ENCODE measurements at regions not wholly inside any gene's neighbourhood (a gene's known extent, or its start where the extent isn't known, plus 50 kb on each side); places are given as distances from the start of the nearest gene placed in this dataset.

GRCh38 chr5:74094096-74094781 lies 468.2 kb downstream of the ARHGEF28 start:
- Histone ChIP-seq H3K27me3 (no peaks in the 10 kb centered on the region), H3K4me3 (ENCODE audit: low read depth in 1 of 2, low read length in 1 of 2) (no peak overlapping the region), H3K27ac (no peak overlapping the region), H3K9me3 (no peaks in the 10 kb centered on the region), H3K4me1 (ENCODE audit: control insufficient read depth in 1 of 2, insufficient read depth in 1 of 2, low read depth in 1 of 2, low read length in 1 of 2) (no peaks in the 10 kb centered on the region), H3K36me3 (no peaks in the 10 kb centered on the region)
- TF ChIP-seq CTCF (IDR thresholded peaks at IDR 0.05), result no peak

GRCh38 chr5:74093561-74093960 lies 467.6 kb downstream of the ARHGEF28 start:
- H3K36me3 ChIP-seq, result no peaks in the 10 kb centered on the region
- TF ChIP-seq CTCF (IDR thresholded peaks at IDR 0.05), result no peak
- H3K4me3 ChIP-seq (ENCODE audit: low read depth in 1 of 2, low read length in 1 of 2), result no peak overlapping the region

GRCh38 chr5:74092766-74093165 lies 466.8 kb downstream of the ARHGEF28 start:
- no peaks in the 10 kb centered on the region for H3K9me3 ChIP-seq
- H3K27me3 ChIP-seq, result no peaks in the 10 kb centered on the region
- no peak for TF ChIP-seq CTCF (IDR thresholded peaks at IDR 0.05)
- H3K4me3 ChIP-seq (ENCODE audit: low read depth in 1 of 2, low read length in 1 of 2), result no peak overlapping the region
- no peaks in the 10 kb centered on the region for H3K4me1 ChIP-seq (ENCODE audit: control insufficient read depth in 1 of 2, insufficient read depth in 1 of 2, low read depth in 1 of 2, low read length in 1 of 2)
- H3K27ac ChIP-seq, result no peak overlapping the region
- H3K36me3 ChIP-seq, result no peaks in the 10 kb centered on the region

More at GRCh38 chr5:74093561-74093960, 467.6 kb downstream of the ARHGEF28 start:
- H3K27ac ChIP-seq, result no peak overlapping the region
- no peaks in the 10 kb centered on the region for H3K27me3 ChIP-seq
- H3K4me1 ChIP-seq (ENCODE audit: control insufficient read depth in 1 of 2, insufficient read depth in 1 of 2, low read depth in 1 of 2, low read length in 1 of 2), result no peaks in the 10 kb centered on the region
- no peaks in the 10 kb centered on the region for H3K9me3 ChIP-seq

GRCh38 chr5:74085782-74086181 lies 459.8 kb downstream of the ARHGEF28 start:
- no peak overlapping the region for H3K27ac ChIP-seq
- H3K4me1 ChIP-seq (ENCODE audit: control insufficient read depth in 1 of 2, insufficient read depth in 1 of 2, low read depth in 1 of 2, low read length in 1 of 2), result no peaks in the 10 kb centered on the region
- H3K4me3 ChIP-seq (ENCODE audit: low read depth in 1 of 2, low read length in 1 of 2), result no peak overlapping the region
- H3K27me3 ChIP-seq, result no peaks in the 10 kb centered on the region
- H3K9me3 ChIP-seq, result no peaks in the 10 kb centered on the region
- TF ChIP-seq CTCF (IDR thresholded peaks at IDR 0.05), result no peak
- H3K36me3 ChIP-seq, result no peaks in the 10 kb centered on the region

- no peaks in the 10 kb centered on the region for H3K27me3 ChIP-seq
- H3K9me3 ChIP-seq, result no peaks in the 10 kb centered on the region
- H3K4me1 ChIP-seq (ENCODE audit: control insufficient read depth in 1 of 2, insufficient read depth in 1 of 2, low read depth in 1 of 2, low read length in 1 of 2), result no peaks in the 10 kb centered on the region
- TF ChIP-seq CTCF (IDR thresholded peaks at IDR 0.05), result no peak
- no peaks in the 10 kb centered on the region for H3K36me3 ChIP-seq
- no peak overlapping the region for H3K27ac ChIP-seq
- H3K4me3 ChIP-seq (ENCODE audit: low read depth in 1 of 2, low read length in 1 of 2), result no peak overlapping the region
Observed at GRCh38 chr5:74085186-74085585, 459.2 kb downstream of the ARHGEF28 start.

All from neutrophil (primary cell).